LHCN-M2 (cell line): ENCODE measurements at regions not wholly inside any gene's neighbourhood (a gene's known extent, or its start where the extent isn't known, plus 50 kb on each side); places are given as distances from the start of the nearest gene placed in this dataset.
"Not testable (repeated sequence)": the region's sequence is repeated elsewhere in the genome, so short reads cannot be mapped to it uniquely, and the experiment has no call there.

ENCODE experiments used
- DNase-seq: peaks from one replicate; pipeline ENCODE4 v3.0.0-alpha.2; 2012; ENCODE audit warnings: low read depth

GRCh38 chr4:158958489-158959270 is 144.2 kb upstream of the RAPGEF2 start:
- no peak for DNase-seq

GRCh38 chr4:158962393-158962792 is 140.5 kb upstream of the RAPGEF2 start:
- no peak for DNase-seq

- DNase-seq, result not testable (repeated sequence)
Measured at GRCh38 chr4:158963282-158963681, 139.6 kb upstream of the RAPGEF2 start.

- DNase-seq, result no peak
Measured at GRCh38 chr4:158964114-158964727, 138.7 kb upstream of the RAPGEF2 start.

- DNase-seq, result no peak
Measured at GRCh38 chr4:158964728-158965124, 138.2 kb upstream of the RAPGEF2 start.

- no peak for DNase-seq
Measured at GRCh38 chr4:158965226-158965625, 137.7 kb upstream of the RAPGEF2 start.

- no peak for DNase-seq
Measured at GRCh38 chr4:158966091-158966490, 136.8 kb upstream of the RAPGEF2 start.

GRCh38 chr4:158968961-158969360 is 133.9 kb upstream of the RAPGEF2 start:
- DNase-seq, result peak; percentile 40

GRCh38 chr4:158970812-158971211 is 132.1 kb upstream of the RAPGEF2 start:
- DNase-seq, result no peak

- DNase-seq, result not testable (repeated sequence)
Measured at GRCh38 chr4:158974438-158974837, 128.4 kb upstream of the RAPGEF2 start.

- DNase-seq, result not testable (repeated sequence)
Measured at GRCh38 chr4:158980711-158981110, 122.2 kb upstream of the RAPGEF2 start.

GRCh38 chr4:158991534-158992155 is 111.2 kb upstream of the RAPGEF2 start:
- DNase-seq, result no peak

GRCh38 chr4:158993891-158994290 is 109.0 kb upstream of the RAPGEF2 start:
- DNase-seq, result no peak

- no peak for DNase-seq
Measured at GRCh38 chr4:158995040-158995439, 107.8 kb upstream of the RAPGEF2 start.

- no peak for DNase-seq
Measured at GRCh38 chr4:158995965-158996364, 106.9 kb upstream of the RAPGEF2 start.

GRCh38 chr4:158996669-158997074 is 106.2 kb upstream of the RAPGEF2 start:
- peak; percentile 98 for DNase-seq

GRCh38 chr4:158997660-158998349 is 105.1 kb upstream of the RAPGEF2 start:
- DNase-seq, result no peak

GRCh38 chr4:158998624-158999023 is 104.3 kb upstream of the RAPGEF2 start:
- no peak for DNase-seq

GRCh38 chr4:158999166-158999682 is 103.7 kb upstream of the RAPGEF2 start:
- no peak for DNase-seq

- no peak for DNase-seq
Measured at GRCh38 chr4:158999849-159000248, 103.0 kb upstream of the RAPGEF2 start.

GRCh38 chr4:159002950-159003349 is 99.9 kb upstream of the RAPGEF2 start:
- DNase-seq, result peak; percentile 43
